DOHH2 (cell line): ENCODE measurements at regions not wholly inside any gene's neighbourhood (a gene's known extent, or its start where the extent isn't known, plus 50 kb on each side); places are given as distances from the start of the nearest gene placed in this dataset.

Experiments used
- EZH2phosphoT487 ChIP-seq: fragments of 200-600 bp; sonication (generic); IDR thresholded peaks from 2 replicates; pipeline ENCODE4 v1.6.1; 2017; ENCODE audit warnings: borderline replicate concordance, mild to moderate bottlenecking, antibody characterized with exemption, low read length, moderate library complexity, mixed read lengths
- TF ChIP-seq, protein P1 (sequence below): fragments of 200-600 bp; sonication (generic); IDR thresholded peaks from one replicate; pipeline ENCODE4 v1.5.1; 2014; ENCODE audit warnings: antibody characterized with exemption, mild to moderate bottlenecking, low read depth, low read length; ENCODE audit not compliant: poor library complexity, severe bottlenecking

DNA sequence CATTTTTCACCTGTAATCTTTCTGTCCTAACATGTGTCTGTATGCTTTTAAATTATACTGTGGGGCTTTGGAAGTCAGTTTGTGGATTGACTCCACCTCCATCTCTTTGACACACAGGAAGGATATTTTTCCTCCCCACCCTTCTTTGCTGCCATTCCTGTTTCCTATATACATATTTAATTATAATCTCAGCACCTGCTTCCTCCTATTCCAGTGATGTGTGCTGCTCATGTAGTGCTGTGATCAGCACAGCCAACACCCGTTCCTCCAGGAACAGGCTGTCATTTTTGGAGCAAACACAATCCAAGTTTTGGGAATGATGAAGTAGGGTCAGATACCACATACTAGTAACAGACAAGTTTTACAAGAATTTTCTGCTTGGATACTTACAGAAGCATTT is 135.0 kb upstream of the PRPS1L1 start:
- TF ChIP-seq, protein P1, sequence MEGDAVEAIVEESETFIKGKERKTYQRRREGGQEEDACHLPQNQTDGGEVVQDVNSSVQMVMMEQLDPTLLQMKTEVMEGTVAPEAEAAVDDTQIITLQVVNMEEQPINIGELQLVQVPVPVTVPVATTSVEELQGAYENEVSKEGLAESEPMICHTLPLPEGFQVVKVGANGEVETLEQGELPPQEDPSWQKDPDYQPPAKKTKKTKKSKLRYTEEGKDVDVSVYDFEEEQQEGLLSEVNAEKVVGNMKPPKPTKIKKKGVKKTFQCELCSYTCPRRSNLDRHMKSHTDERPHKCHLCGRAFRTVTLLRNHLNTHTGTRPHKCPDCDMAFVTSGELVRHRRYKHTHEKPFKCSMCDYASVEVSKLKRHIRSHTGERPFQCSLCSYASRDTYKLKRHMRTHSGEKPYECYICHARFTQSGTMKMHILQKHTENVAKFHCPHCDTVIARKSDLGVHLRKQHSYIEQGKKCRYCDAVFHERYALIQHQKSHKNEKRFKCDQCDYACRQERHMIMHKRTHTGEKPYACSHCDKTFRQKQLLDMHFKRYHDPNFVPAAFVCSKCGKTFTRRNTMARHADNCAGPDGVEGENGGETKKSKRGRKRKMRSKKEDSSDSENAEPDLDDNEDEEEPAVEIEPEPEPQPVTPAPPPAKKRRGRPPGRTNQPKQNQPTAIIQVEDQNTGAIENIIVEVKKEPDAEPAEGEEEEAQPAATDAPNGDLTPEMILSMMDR = no peak
- TF ChIP-seq EZH2phosphoT487 = no peak
